ENCODE measurements at regions not wholly inside any gene's neighbourhood (a gene's known extent, or its start where the extent isn't known, plus 50 kb on each side); places are given as distances from the start of the nearest gene placed in this dataset.

DNA sequence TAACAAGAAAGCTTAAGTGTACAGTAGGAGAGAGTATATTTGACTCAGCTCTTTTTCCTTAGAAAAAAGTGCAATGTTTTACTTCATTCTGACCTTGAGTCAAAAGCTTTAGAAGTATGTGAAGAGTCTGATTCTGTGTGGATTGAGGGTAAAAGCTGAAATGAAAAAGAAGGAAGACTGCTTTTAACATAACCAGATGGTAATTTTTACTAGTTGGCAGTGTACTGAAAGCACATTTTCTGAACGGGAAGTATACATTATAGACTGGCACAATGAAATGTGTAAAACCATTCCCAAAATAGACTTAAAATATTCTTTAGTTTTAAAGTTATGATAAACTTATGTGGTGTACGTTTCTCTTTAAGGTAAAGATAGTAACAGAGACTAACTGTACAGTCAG, 197.8 kb upstream of the ZNF717 start:
- TF ChIP-seq, protein P1, sequence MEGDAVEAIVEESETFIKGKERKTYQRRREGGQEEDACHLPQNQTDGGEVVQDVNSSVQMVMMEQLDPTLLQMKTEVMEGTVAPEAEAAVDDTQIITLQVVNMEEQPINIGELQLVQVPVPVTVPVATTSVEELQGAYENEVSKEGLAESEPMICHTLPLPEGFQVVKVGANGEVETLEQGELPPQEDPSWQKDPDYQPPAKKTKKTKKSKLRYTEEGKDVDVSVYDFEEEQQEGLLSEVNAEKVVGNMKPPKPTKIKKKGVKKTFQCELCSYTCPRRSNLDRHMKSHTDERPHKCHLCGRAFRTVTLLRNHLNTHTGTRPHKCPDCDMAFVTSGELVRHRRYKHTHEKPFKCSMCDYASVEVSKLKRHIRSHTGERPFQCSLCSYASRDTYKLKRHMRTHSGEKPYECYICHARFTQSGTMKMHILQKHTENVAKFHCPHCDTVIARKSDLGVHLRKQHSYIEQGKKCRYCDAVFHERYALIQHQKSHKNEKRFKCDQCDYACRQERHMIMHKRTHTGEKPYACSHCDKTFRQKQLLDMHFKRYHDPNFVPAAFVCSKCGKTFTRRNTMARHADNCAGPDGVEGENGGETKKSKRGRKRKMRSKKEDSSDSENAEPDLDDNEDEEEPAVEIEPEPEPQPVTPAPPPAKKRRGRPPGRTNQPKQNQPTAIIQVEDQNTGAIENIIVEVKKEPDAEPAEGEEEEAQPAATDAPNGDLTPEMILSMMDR (conservative IDR thresholded peaks at IDR 0.05; ENCODE audit: low read depth, low read length): no peak
- TF ChIP-seq EZH2phosphoT487 (IDR thresholded peaks at IDR 0.05; ENCODE audit: borderline replicate concordance, low read length): no peak
